ENCODE measurements at regions not wholly inside any gene's neighbourhood (a gene's known extent, or its start where the extent isn't known, plus 50 kb on each side); places are given as distances from the start of the nearest gene placed in this dataset.

- no peak for TF ChIP-seq CTCF (IDR thresholded peaks at IDR 0.05)
- no peak for TF ChIP-seq MAX (IDR thresholded peaks at IDR 0.05; ENCODE audit: low read depth)
- TF ChIP-seq GABPA (IDR thresholded peaks at IDR 0.05; ENCODE audit: low read depth): no peak
- TF ChIP-seq ZBTB33 (IDR thresholded peaks at IDR 0.05; ENCODE audit: borderline replicate concordance, low read depth): no peak
- TF ChIP-seq JUND (IDR thresholded peaks at IDR 0.05): no peak
- no peak for TF ChIP-seq EP300 (IDR thresholded peaks at IDR 0.05; ENCODE audit: borderline replicate concordance in 1 of 2, low read depth in 1 of 2, low read length in 1 of 2)
- TF ChIP-seq POLR2AphosphoS5 (IDR thresholded peaks at IDR 0.05; ENCODE audit: low read depth, low read length): no peak
- TF ChIP-seq REST (IDR thresholded peaks at IDR 0.05; ENCODE audit: low read depth, low read length): no peak
- no peak for TF ChIP-seq TAF1 (IDR thresholded peaks at IDR 0.05; ENCODE audit: borderline replicate concordance, low read depth, low read length)
- TF ChIP-seq SIN3A (IDR thresholded peaks at IDR 0.05; ENCODE audit: borderline replicate concordance, low read depth, low read length): no peak
- no peak for TF ChIP-seq CHD2 (IDR thresholded peaks at IDR 0.05; ENCODE audit: low read length, partially characterized antibody)
Observed at GRCh38 chr3:117695871-117696645, 986.5 kb downstream of the TUSC7 start.
